Gastrocnemius medialis (tissue), 4 donors: ENCODE measurements at regions not wholly inside any gene's neighbourhood (a gene's known extent, or its start where the extent isn't known, plus 50 kb on each side); places are given as distances from the start of the nearest gene placed in this dataset.

Experiments
- ATAC-seq, 2 donors: fragments of 150-250 bp; one replicate each; pipeline ENCODE4 v1.9.1; 2016
- DNase-seq, 2 donors: peaks; one replicate each; pipeline ENCODE4 v3.0.0-alpha.2; 2019
- H3K27ac ChIP-seq, 4 donors: fragments of 200-600 bp; sonication (generic); 1 replicate in 1 of 4; 2 replicates in 3 of 4; pipeline ENCODE4 v1.5.1; 2016 to 2018; ENCODE audit warnings: mild to moderate bottlenecking in 2 of 4, moderate library complexity in 1 of 4
- H3K27me3 ChIP-seq, 3 donors: fragments of 200-600 bp; sonication (generic) in 2 of 3; 1 replicate in 1 of 3; 2 replicates in 2 of 3; pipeline versions ENCODE4 v1.5.1 to v1.6.0; 2016 to 2019; ENCODE audit warnings: mild to moderate bottlenecking in 1 of 3, moderate library complexity in 1 of 3
- H3K36me3 ChIP-seq, 2 donors: fragments of 200-600 bp; sonication (generic) in 1 of 2; one replicate each; pipeline ENCODE4 v1.5.1; 2017 to 2018
- H3K4me1 ChIP-seq, 2 donors: fragments of 200-600 bp; sonication (generic) in 1 of 2; one replicate each; pipeline ENCODE4 v1.5.1; 2016 to 2017; ENCODE audit warnings: mild to moderate bottlenecking in 2 of 2
- H3K4me3 ChIP-seq, 4 donors: fragments of 200-600 bp; sonication (generic) in 3 of 4; 1 replicate in 1 of 4; 2 replicates in 3 of 4; pipeline ENCODE4 v1.5.1; 2016 to 2019; ENCODE audit warnings: mild to moderate bottlenecking in 2 of 4
- H3K9me3 ChIP-seq, 3 donors: fragments of 200-600 bp; sonication (generic) in 2 of 3; 1 replicate in 1 of 3; 2 replicates in 2 of 3; pipeline ENCODE4 v1.5.1; 2016 to 2019
- CTCF ChIP-seq, 5 experiments: fragments of 450-650 bp in 3 of 5; fragments of 200-600 bp in 2 of 5; sonication (generic) in 2 of 5; IDR thresholded peaks in 4 of 5; conservative IDR thresholded peaks in 1 of 5; 1 replicate in 4 of 5; 2 replicates in 1 of 5; pipeline ENCODE4 v1.5.1; 2016 to 2019; ENCODE audit warnings: antibody characterized with exemption in 5 of 5, mild to moderate bottlenecking in 3 of 5, moderate library complexity in 3 of 5
- POLR2A ChIP-seq, 2 donors: fragments of 450-650 bp; IDR thresholded peaks; one replicate each; pipeline ENCODE4 v1.6.1; 2017; ENCODE audit warnings: antibody characterized with exemption in 2 of 2, mild to moderate bottlenecking in 2 of 2, moderate library complexity in 2 of 2
- in situ Hi-C, 4 donors: fragments of 200-750 bp; cut with MboI; loops; one replicate each; pipeline versions ENCODE4 v1.15.0 to v1.8.0; 2017; ENCODE audit warnings: low sequenced_read_pairs in 4 of 4
- intact Hi-C: fragments of 100-400 bp; cut with DNase I; formaldehyde crosslinking; loops from one replicate; pipeline ENCODE4 v1.15.1; 2023; ENCODE audit warnings: low total_unique reads

DNA sequence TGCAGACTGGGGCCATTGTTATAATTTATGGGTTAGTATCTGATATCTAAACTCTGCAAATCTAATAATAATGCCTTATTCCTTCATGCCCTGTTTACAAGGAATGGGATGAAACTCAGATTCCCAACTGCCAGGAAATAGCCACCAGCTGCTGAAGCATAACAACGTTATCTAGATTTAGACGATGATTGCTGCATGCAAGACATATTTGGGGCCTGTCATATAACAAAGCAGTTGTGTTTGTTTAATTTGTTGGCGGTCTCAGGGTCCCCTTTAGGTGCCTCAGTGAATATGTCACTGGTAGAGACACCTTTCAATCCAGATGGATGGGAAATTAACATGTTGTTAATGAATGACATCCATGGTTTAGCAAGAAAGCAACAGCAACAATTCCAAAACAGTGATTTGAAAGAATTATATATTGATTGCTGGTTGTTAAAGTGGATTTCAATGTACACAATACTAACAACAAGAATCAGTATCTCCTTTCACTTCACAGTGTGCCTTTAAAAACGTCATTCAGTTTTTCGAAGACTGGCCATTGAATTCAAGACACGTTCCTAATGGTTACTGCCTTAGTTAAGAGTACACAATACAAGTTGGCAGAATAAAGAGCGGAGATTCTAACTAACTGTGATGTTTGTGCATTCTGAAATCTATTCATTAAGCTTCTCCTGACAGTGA, 860.6 kb upstream of the CELF2 start:
- no peaks in the 10 kb centered on the region for H3K9me3 ChIP-seq
- no peaks in the 10 kb centered on the region for H3K36me3 ChIP-seq
- no peaks in the 10 kb centered on the region for H3K27me3 ChIP-seq
- ATAC-seq = no peak
- H3K4me3 ChIP-seq = no peak overlapping the region
- no peaks in the 10 kb centered on the region for H3K4me1 ChIP-seq
- in situ Hi-C loops = no loop called here
- no peak for DNase-seq
- intact Hi-C loops = no loop called here
- no peak overlapping the region for H3K27ac ChIP-seq
- no peak for TF ChIP-seq POLR2A (IDR thresholded peaks at IDR 0.05)

- H3K27me3 ChIP-seq = no peaks in the 10 kb centered on the region
- intact Hi-C loops = no loop called here
- H3K36me3 ChIP-seq = no peaks in the 10 kb centered on the region
- no peaks in the 10 kb centered on the region for H3K9me3 ChIP-seq
- no peak overlapping the region for H3K4me3 ChIP-seq
- ATAC-seq (no peak), DNase-seq (no peak)
- H3K4me1 ChIP-seq = no peaks in the 10 kb centered on the region
- in situ Hi-C loops = no loop called here
- TF ChIP-seq CTCF (IDR thresholded peaks at IDR 0.05 in 4 of 5, conservative IDR thresholded peaks at IDR 0.05 in 1 of 5) (no peak), POLR2A (IDR thresholded peaks at IDR 0.05) (no peak)
- H3K27ac ChIP-seq = no peak overlapping the region
These were observed 856.8 kb upstream of the CELF2 start for GRCh38 chr10:10160821-10161312.

- ATAC-seq = no peak
These were observed 852.8 kb upstream of the CELF2 start for GRCh38 chr10:10164848-10165247.

GRCh38 chr10:10165415-10165814, 852.3 kb upstream of the CELF2 start:
- ATAC-seq = no peak
- H3K27ac ChIP-seq = no peak overlapping the region

More at GRCh38 chr10:10164848-10165247, 852.8 kb upstream of the CELF2 start:
- no peaks in the 10 kb centered on the region for H3K9me3 ChIP-seq
- no peaks in the 10 kb centered on the region for H3K36me3 ChIP-seq
- in situ Hi-C loops = no loop called here
- H3K27ac ChIP-seq = no peak overlapping the region
- TF ChIP-seq CTCF (IDR thresholded peaks at IDR 0.05 in 4 of 5, conservative IDR thresholded peaks at IDR 0.05 in 1 of 5) (no peak), POLR2A (IDR thresholded peaks at IDR 0.05) (no peak)
- intact Hi-C loops = no loop called here
- H3K4me3 ChIP-seq = no peak overlapping the region
- no peak for DNase-seq
- no peaks in the 10 kb centered on the region for H3K27me3 ChIP-seq
- no peaks in the 10 kb centered on the region for H3K4me1 ChIP-seq

DNA sequence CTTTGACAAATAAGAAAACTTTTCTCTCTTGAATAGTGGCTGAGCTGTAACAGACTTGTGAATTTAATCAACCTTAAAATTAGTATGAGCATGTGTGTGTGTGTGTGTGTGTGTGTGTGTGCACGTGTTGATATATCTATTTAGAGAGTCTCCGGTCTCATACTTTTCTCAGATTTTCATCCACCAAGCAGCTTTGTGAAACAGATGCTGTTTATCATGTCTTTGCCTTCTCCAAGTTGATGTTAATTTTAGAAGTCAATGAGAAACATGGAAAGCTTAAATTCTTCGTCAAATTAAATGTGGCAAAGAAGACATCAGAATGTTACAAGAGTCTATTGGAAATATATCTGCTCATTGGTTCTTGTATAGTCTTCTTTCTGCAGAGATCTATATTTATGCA, 839.2 kb upstream of the CELF2 start:
- TF ChIP-seq CTCF (IDR thresholded peaks at IDR 0.05 in 4 of 5, conservative IDR thresholded peaks at IDR 0.05 in 1 of 5) = no peak
- no peak for TF ChIP-seq POLR2A (IDR thresholded peaks at IDR 0.05)
- H3K9me3 ChIP-seq = no peaks in the 10 kb centered on the region
- no peaks in the 10 kb centered on the region for H3K27me3 ChIP-seq
- no peak for ATAC-seq
- no peaks in the 10 kb centered on the region for H3K36me3 ChIP-seq
- H3K4me1 ChIP-seq = no peaks in the 10 kb centered on the region
- no peak overlapping the region for H3K4me3 ChIP-seq
- in situ Hi-C loops (no loop called here), intact Hi-C loops (no loop called here)
- H3K27ac ChIP-seq = no peak overlapping the region
- DNase-seq = no peak

More at GRCh38 chr10:10165415-10165814, 852.3 kb upstream of the CELF2 start:
- intact Hi-C loops = no loop called here
- H3K9me3 ChIP-seq = no peaks in the 10 kb centered on the region
- in situ Hi-C loops = no loop called here
- no peaks in the 10 kb centered on the region for H3K36me3 ChIP-seq
- TF ChIP-seq CTCF (IDR thresholded peaks at IDR 0.05 in 4 of 5, conservative IDR thresholded peaks at IDR 0.05 in 1 of 5) = no peak
- no peak for TF ChIP-seq POLR2A (IDR thresholded peaks at IDR 0.05)
- DNase-seq = no peak
- H3K27me3 ChIP-seq = no peaks in the 10 kb centered on the region
- no peak overlapping the region for H3K4me3 ChIP-seq
- no peaks in the 10 kb centered on the region for H3K4me1 ChIP-seq
